IMR-90 (cell line): ENCODE measurements at regions not wholly inside any gene's neighbourhood (a gene's known extent, or its start where the extent isn't known, plus 50 kb on each side); places are given as distances from the start of the nearest gene placed in this dataset.

Source experiments
- ATAC-seq: fragments of 200-7000 bp; cut with Tn5 transposase; 2 replicates; pipeline ENCODE4 v1.9.1; 2020; ENCODE audit warnings: low read depth, mild to moderate bottlenecking, moderate library complexity
- BruUV-seq: library from RNA; stranded (reverse); fragments of 400-500 nt; replicated peaks from 2 replicates; lab custom pipeline; 2021; lab: Mats Ljungman, UMichigan
- CTCF ChIA-PET: fragments of 300-600 bp; formaldehyde crosslinking; extraction: SDS; loops from one replicate; lab custom pipeline; 2021; ENCODE audit warnings: antibody characterized with exemption; lab: Yijun Ruan, JAX
- POLR2A ChIA-PET: fragments of 300-600 bp; sonication (Branson Sonifier 250); formaldehyde crosslinking; loops from one replicate; lab custom pipeline; 2022; ENCODE audit warnings: antibody characterized with exemption; ENCODE audit not compliant: unreplicated experiment; lab: Charles Lee
- DNase-seq: peaks from one replicate; pipeline ENCODE4 v3.0.0; 2013
- H2AFZ ChIP-seq: replicated peaks from 2 replicates; pipeline ENCODE3; 2013; ENCODE audit warnings: low read length, mild to moderate bottlenecking; ENCODE audit not compliant: poor library complexity
- H2AK5ac ChIP-seq: 2 replicates; pipeline ENCODE4 v1.6.1; 2013; ENCODE audit warnings: low read depth, low read length, inconsistent platforms
- H2AK9ac ChIP-seq: replicated peaks from 2 replicates; pipeline ENCODE3; 2013; ENCODE audit warnings: mild to moderate bottlenecking, low read depth, low read length, moderate library complexity; ENCODE audit not compliant: poor library complexity
- H2BK120ac ChIP-seq: 2 replicates; pipeline ENCODE4 v1.6.1; 2013; ENCODE audit warnings: low read depth, low read length, inconsistent platforms
- H2BK15ac ChIP-seq: 3 replicates; pipeline ENCODE4 v1.6.1; 2013; ENCODE audit warnings: low read depth, low read length, inconsistent platforms
- H2BK20ac ChIP-seq: 2 replicates; pipeline ENCODE4 v1.6.1; 2013; ENCODE audit warnings: low read depth, mild to moderate bottlenecking, inconsistent platforms, low read length, moderate library complexity
- H2BK5ac ChIP-seq: 2 replicates; pipeline ENCODE4 v1.6.1; 2013; ENCODE audit warnings: mild to moderate bottlenecking, low read depth, low read length, inconsistent platforms; ENCODE audit not compliant: poor library complexity, severe bottlenecking
- H3K14ac ChIP-seq: replicated peaks from 2 replicates; pipeline ENCODE4 v1.6.1; 2013; ENCODE audit warnings: low read depth, low read length, inconsistent platforms
- H3K18ac ChIP-seq: 2 replicates; pipeline ENCODE4 v1.6.1; 2013; ENCODE audit warnings: low read depth, low read length, control low read depth
- H3K23ac ChIP-seq: 2 replicates; pipeline ENCODE4 v1.6.1; 2013; ENCODE audit warnings: low read depth, low read length, inconsistent platforms
- H3K27ac ChIP-seq: 2 replicates; pipeline ENCODE4 v1.5.1; 2013; ENCODE audit warnings: mild to moderate bottlenecking, control low read depth, low read length; ENCODE audit not compliant: insufficient read depth
- H3K27me3 ChIP-seq: 2 replicates; pipeline ENCODE4 v1.6.1; 2013; ENCODE audit warnings: low read length; ENCODE audit not compliant: control insufficient read depth, insufficient read depth
- H3K36me3 ChIP-seq: 2 replicates; pipeline ENCODE4 v1.6.1; 2013; ENCODE audit warnings: low read length, mixed read lengths; ENCODE audit not compliant: control insufficient read depth, insufficient read depth
- H3K4ac ChIP-seq: 2 replicates; pipeline ENCODE4 v1.6.1; 2013; ENCODE audit warnings: low read depth, low read length, inconsistent platforms
- H3K4me1 ChIP-seq: 2 replicates; pipeline ENCODE4 v1.6.1; 2013; ENCODE audit warnings: low read length, mixed read lengths; ENCODE audit not compliant: control insufficient read depth, insufficient read depth
- H3K4me2 ChIP-seq: 2 replicates; pipeline ENCODE4 v1.6.1; 2013; ENCODE audit warnings: low read depth, mild to moderate bottlenecking, control low read depth, low read length, moderate library complexity
- H3K4me3 ChIP-seq: 2 replicates; pipeline ENCODE4 v1.5.1; 2013; ENCODE audit warnings: low read depth, mild to moderate bottlenecking, control low read depth, low read length, moderate library complexity; ENCODE audit not compliant: insufficient read depth
- H3K56ac ChIP-seq: 2 replicates; pipeline ENCODE4 v1.6.1; 2013; ENCODE audit warnings: low read length, inconsistent platforms; ENCODE audit not compliant: insufficient read depth; ENCODE audit errors: extremely low read depth
- H3K79me1 ChIP-seq, 2 experiments: 2 replicates each; pipeline ENCODE4 v1.6.1; 2013; ENCODE audit warnings: low read length in 2 of 2, inconsistent platforms in 1 of 2, low read depth in 1 of 2
- H3K9ac ChIP-seq: 2 replicates; pipeline ENCODE4 v1.6.1; 2013; ENCODE audit warnings: low read depth, low read length, control low read depth
- H3K9me1 ChIP-seq: 2 replicates; pipeline ENCODE4 v1.6.1; 2013; ENCODE audit warnings: low read length, inconsistent platforms; ENCODE audit not compliant: insufficient read depth
- H3K9me3 ChIP-seq: 2 replicates; pipeline ENCODE4 v1.6.1; 2013; ENCODE audit warnings: low read length; ENCODE audit not compliant: control insufficient read depth, insufficient read depth
- H4K20me1 ChIP-seq: 2 replicates; pipeline ENCODE4 v1.6.1; 2013; ENCODE audit warnings: low read length, inconsistent platforms; ENCODE audit not compliant: insufficient read depth
- H4K5ac ChIP-seq: 2 replicates; pipeline ENCODE4 v1.6.1; 2013; ENCODE audit warnings: mild to moderate bottlenecking, low read depth, low read length, control low read depth
- H4K8ac ChIP-seq, 2 experiments: 2 replicates each; pipeline ENCODE4 v1.6.1; 2013; ENCODE audit warnings: low read depth in 2 of 2, low read length in 2 of 2, control low read depth in 1 of 2, inconsistent platforms in 1 of 2
- H4K91ac ChIP-seq: 2 replicates; pipeline ENCODE4 v1.6.1; 2013; ENCODE audit warnings: low read depth, low read length, inconsistent platforms; ENCODE audit not compliant: insufficient read depth
- BHLHE40 ChIP-seq: fragments of 150-350 bp; IDR thresholded peaks from 2 replicates; pipeline ENCODE4 v1.6.1; 2016; ENCODE audit warnings: mild to moderate bottlenecking, low read depth, low read length
- CEBPB ChIP-seq: IDR thresholded peaks from 2 replicates; pipeline ENCODE4 v1.6.1; 2012; ENCODE audit warnings: low read depth, low read length, improper control_type of control experiment
- ELK1 ChIP-seq: fragments of 150-350 bp; IDR thresholded peaks from 2 replicates; pipeline ENCODE4 v1.6.1; 2016; ENCODE audit warnings: low read depth, mild to moderate bottlenecking, low read length, moderate library complexity, borderline replicate concordance
- FOS ChIP-seq: fragments of 150-350 bp; IDR thresholded peaks from 2 replicates; pipeline ENCODE4 v1.6.1; 2016; ENCODE audit warnings: low read depth, low read length
- MAFK ChIP-seq: IDR thresholded peaks from 2 replicates; pipeline ENCODE4 v1.6.1; 2012; ENCODE audit warnings: low read depth, low read length, improper control_type of control experiment
- MAZ ChIP-seq: IDR thresholded peaks from 2 replicates; pipeline ENCODE4 v1.6.1; 2012; ENCODE audit warnings: low read depth, mild to moderate bottlenecking, low read length, improper control_type of control experiment, moderate library complexity, borderline replicate concordance
- NFE2L2 ChIP-seq: fragments of 150-350 bp; IDR thresholded peaks from 2 replicates; pipeline ENCODE4 v1.6.1; 2016; ENCODE audit warnings: low read depth, mild to moderate bottlenecking, low read length
- POLR2A ChIP-seq: IDR thresholded peaks from 2 replicates; pipeline ENCODE4 v1.6.1; 2012; ENCODE audit warnings: mild to moderate bottlenecking, low read depth, low read length
- RAD21 ChIP-seq: IDR thresholded peaks from 2 replicates; pipeline ENCODE4 v1.6.1; 2012; ENCODE audit warnings: low read length, improper control_type of control experiment
- RCOR1 ChIP-seq: IDR thresholded peaks from 2 replicates; pipeline ENCODE4 v1.6.1; 2012; ENCODE audit warnings: mild to moderate bottlenecking, low read length, improper control_type of control experiment; ENCODE audit not compliant: insufficient replicate concordance
- RFX5 ChIP-seq: IDR thresholded peaks from 2 replicates; pipeline ENCODE4 v1.8.0; 2012; ENCODE audit warnings: low read depth, mild to moderate bottlenecking, low read length, moderate library complexity
- SMC3 ChIP-seq: fragments of 150-350 bp; IDR thresholded peaks from 2 replicates; pipeline ENCODE4 v1.6.1; 2016; ENCODE audit warnings: low read depth, mild to moderate bottlenecking, antibody characterized with exemption, low read length, moderate library complexity
- WGBS, 2 experiments: methylation state at CpG; one replicate each; pipeline versions ENCODE4 v1.1.5 to v1.1.7; 2013; ENCODE audit warnings: missing lambda C conversion rate in 2 of 2; ENCODE audit not compliant: insufficient read length in 1 of 2; ENCODE audit errors: extremely low coverage in 2 of 2; 5-methylcytosine and 5-hydroxymethylcytosine counted together
- dilution Hi-C: fragments of 300-500 bp; cut with HindIII; formaldehyde crosslinking; loops from one replicate; pipeline ENCODE4 v1.14.3; 2018; ENCODE audit warnings: low sequenced_read_pairs; ENCODE audit not compliant: unreplicated experiment
- in situ Hi-C: fragments of 300-500 bp; cut with MboI; formaldehyde crosslinking; loops from 3 replicates; pipeline ENCODE4 v1.14.3; 2019; ENCODE audit warnings: low sequenced_read_pairs, inconsistent platforms, mixed read lengths
- intact Hi-C: fragments of 100-400 bp; cut with micrococcal nuclease; formaldehyde crosslinking; loops from 2 replicates; pipeline ENCODE4 v1.10.0; 2022
- TF ChIP-seq, protein P1 (sequence below): fragments of 150-350 bp; IDR thresholded peaks from 2 replicates; pipeline ENCODE4 v1.6.1; 2017; ENCODE audit warnings: mild to moderate bottlenecking, antibody characterized with exemption, low read length, low read depth

DNA sequence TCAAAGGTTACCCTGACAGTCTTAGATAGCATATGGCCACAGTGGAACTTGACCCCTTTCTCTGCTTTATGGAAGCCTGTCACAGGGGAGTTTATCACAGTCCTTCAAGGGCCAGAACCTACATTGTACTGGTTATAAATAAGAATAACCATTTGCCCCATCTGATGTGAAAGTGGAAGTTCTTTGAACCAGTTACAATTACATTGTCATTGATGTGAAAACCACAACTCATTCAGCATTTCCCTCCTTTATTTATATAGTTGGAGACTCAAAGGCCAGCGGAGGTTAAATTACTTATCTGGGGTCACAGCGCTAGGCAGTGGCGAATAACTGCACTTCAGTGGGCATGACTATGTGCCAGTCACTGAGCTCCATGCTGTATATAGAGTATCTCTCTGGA, 60.5 kb upstream of the TBC1D5 start:
- Histone ChIP-seq H3K56ac (no peak overlapping the region), H3K36me3 (no peaks in the 10 kb centered on the region), H3K27me3 (no peaks in the 10 kb centered on the region; the same call in 1 of the 2 replicates), H3K4me3 (no peak overlapping the region), H2AFZ (no peak overlapping the region), H3K9ac (no peak overlapping the region), H2BK120ac (no peak overlapping the region), H3K4me2 (no peak overlapping the region), H3K9me1 (no peaks in the 10 kb centered on the region), H2AK9ac (no peak overlapping the region), H2BK5ac (no peak overlapping the region), H4K8ac (no peak overlapping the region), H3K14ac (no peak overlapping the region), H4K5ac (no peak overlapping the region), H2AK5ac (no peak overlapping the region), H3K9me3 (no peaks in the 10 kb centered on the region), H4K91ac (no peak overlapping the region), H2BK15ac (no peak overlapping the region), H3K4me1 (no peaks in the 10 kb centered on the region), H3K4ac (no peak overlapping the region), H2BK20ac (no peak overlapping the region), H3K23ac (no peak overlapping the region), H3K27ac (no peak overlapping the region), H3K79me1 (no peaks in the 10 kb centered on the region), H4K20me1 (no peaks in the 10 kb centered on the region), H3K18ac (no peak overlapping the region)
- intact Hi-C loops = no loop called here
- WGBS, 2 experiments = 50% methylated on average over 2 of the region's 3 CpGs; no CpG with 5 or more reads in 1 of the 2 experiments
- DNase-seq = no peak
- BruUV-seq = no TSS peak
- ChIA-PET POLR2A (no interaction called here), CTCF (no interaction called here)
- in situ Hi-C loops = no loop called here
- no peak for ATAC-seq
- dilution Hi-C loops = no loop called here
- TF ChIP-seq POLR2A (no peak), FOS (no peak), SMC3 (no peak), RAD21 (no peak), NFE2L2 (no peak), MAFK (no peak), MAZ (no peak), CEBPB (no peak), RCOR1 (no peak), RFX5 (no peak), ELK1 (no peak), BHLHE40 (no peak)
- TF ChIP-seq, protein P1, sequence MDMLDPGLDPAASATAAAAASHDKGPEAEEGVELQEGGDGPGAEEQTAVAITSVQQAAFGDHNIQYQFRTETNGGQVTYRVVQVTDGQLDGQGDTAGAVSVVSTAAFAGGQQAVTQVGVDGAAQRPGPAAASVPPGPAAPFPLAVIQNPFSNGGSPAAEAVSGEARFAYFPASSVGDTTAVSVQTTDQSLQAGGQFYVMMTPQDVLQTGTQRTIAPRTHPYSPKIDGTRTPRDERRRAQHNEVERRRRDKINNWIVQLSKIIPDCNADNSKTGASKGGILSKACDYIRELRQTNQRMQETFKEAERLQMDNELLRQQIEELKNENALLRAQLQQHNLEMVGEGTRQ = no peak
